ENCODE measurements at regions not wholly inside any gene's neighbourhood (a gene's known extent, or its start where the extent isn't known, plus 50 kb on each side); places are given as distances from the start of the nearest gene placed in this dataset.

- H3K4me3 ChIP-seq (ENCODE audit: low read depth, low read length): no peak overlapping the region
- in situ Hi-C loops (cut with HindIII; ENCODE audit: low pct_ligation_motif_present, low sequenced_read_pairs): no loop called here
- no peak for TF ChIP-seq CTCF (IDR thresholded peaks at IDR 0.05; ENCODE audit: low read depth, low read length, missing control alignments)
- H3K36me3 ChIP-seq (replicated peaks): no peaks in the 10 kb centered on the region
- peak; percentile 66 for DNase-seq
- no peaks in the 10 kb centered on the region for H3K27me3 ChIP-seq (replicated peaks)
- H3K27ac ChIP-seq: no peak overlapping the region
Measured at GRCh38 chr12:30862486-30862885, 64.1 kb upstream of the TSPAN11 start.

DNA sequence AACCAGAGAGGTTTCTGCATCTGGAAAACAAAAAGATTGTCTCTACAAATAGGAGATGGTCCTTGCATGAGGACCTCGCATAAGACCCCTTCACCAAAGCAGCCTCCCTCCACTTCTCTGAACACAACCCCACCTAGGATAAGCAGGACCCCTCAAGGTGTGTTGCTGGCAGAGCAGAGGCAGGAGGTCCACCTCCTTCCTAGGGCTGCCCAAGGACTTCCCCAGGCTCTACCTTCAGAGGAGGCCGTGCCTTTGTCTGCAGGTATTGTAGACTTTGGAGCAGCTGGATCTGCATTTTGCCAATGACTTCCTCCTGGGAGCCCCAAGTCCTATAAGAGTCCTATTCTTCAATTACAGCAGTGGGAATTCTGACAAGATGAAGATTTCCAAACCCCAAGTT, 67.3 kb upstream of the TSPAN11 start:
- TF ChIP-seq CTCF (IDR thresholded peaks at IDR 0.05; ENCODE audit: low read depth, low read length, missing control alignments): no peak
- in situ Hi-C loops (cut with HindIII; ENCODE audit: low pct_ligation_motif_present, low sequenced_read_pairs): no loop called here
- DNase-seq: no peak
- no peaks in the 10 kb centered on the region for H3K36me3 ChIP-seq (replicated peaks)
- H3K27ac ChIP-seq: no peak overlapping the region
- no peaks in the 10 kb centered on the region for H3K27me3 ChIP-seq (replicated peaks)
- H3K4me3 ChIP-seq (ENCODE audit: low read depth, low read length): no peak overlapping the region

DNA sequence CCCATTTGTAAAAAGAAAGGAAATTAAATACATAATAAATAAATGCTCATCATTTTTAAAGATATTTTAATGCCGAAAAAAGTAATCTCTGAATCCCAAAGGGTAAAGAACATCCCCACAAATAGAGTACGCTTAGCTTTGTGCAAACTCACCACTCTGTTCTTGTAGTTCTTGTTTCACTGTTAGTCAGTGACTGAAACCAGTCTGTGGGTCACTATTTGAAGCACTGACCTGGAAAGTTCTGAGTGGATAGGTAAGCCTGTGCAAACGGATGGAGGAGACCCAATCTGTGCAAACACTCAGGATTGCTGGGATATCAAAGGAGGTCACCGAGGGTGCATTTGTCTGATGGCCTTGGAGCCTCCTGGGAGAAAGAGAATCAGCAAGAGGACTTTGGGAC, 68.1 kb upstream of the TSPAN11 start:
- H3K27ac ChIP-seq: no peak overlapping the region
- no peak for TF ChIP-seq CTCF (IDR thresholded peaks at IDR 0.05; ENCODE audit: low read depth, low read length, missing control alignments)
- H3K27me3 ChIP-seq (replicated peaks): no peaks in the 10 kb centered on the region
- no peaks in the 10 kb centered on the region for H3K36me3 ChIP-seq (replicated peaks)
- no peak overlapping the region for H3K4me3 ChIP-seq (ENCODE audit: low read depth, low read length)
- DNase-seq: no peak
- in situ Hi-C loops (cut with HindIII; ENCODE audit: low pct_ligation_motif_present, low sequenced_read_pairs): no loop called here

DNA sequence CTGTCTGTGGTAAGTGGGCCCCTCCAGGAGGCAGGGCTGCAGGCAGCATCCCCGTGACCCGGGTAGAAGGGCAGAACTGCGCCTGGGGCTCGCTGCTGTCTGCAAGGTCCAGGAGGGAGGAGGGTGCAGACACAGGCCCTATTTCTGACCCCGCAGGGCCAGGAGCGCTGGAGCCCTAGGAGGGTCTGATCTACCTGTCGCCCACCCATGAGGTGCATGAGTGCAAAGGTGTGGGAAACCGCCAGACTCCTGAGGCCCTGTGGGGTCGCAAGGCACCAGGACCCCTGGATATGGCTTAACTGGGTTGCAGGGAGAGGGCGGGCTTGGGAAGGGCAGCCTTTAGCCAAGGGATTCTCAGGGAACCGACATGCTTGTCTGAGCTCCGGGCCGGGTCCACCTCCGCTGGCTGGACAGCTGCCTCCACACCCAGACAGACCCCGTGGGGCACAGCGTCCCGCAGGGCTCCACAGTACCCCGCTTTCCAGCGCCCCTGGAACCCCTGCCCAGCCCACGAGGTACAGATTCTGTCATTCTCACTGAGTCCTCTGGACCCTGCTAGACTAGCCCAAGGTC, 72.9 kb upstream of the TSPAN11 start:
- DNase-seq: no peak
- no peak for TF ChIP-seq CTCF (IDR thresholded peaks at IDR 0.05; ENCODE audit: low read depth, low read length, missing control alignments)
- Histone ChIP-seq H3K27ac (no peak overlapping the region), H3K4me3 (ENCODE audit: low read depth, low read length) (no peak overlapping the region), H3K27me3 (replicated peaks) (no peaks in the 10 kb centered on the region), H3K36me3 (replicated peaks) (no peaks in the 10 kb centered on the region)
- in situ Hi-C loops (cut with HindIII; ENCODE audit: low pct_ligation_motif_present, low sequenced_read_pairs): no loop called here

- DNase-seq: no peak
- no peak overlapping the region for H3K27ac ChIP-seq
- no peak for TF ChIP-seq CTCF (IDR thresholded peaks at IDR 0.05; ENCODE audit: low read depth, low read length, missing control alignments)
Measured at GRCh38 chr12:30850684-30851083, 75.9 kb upstream of the TSPAN11 start.

DNA sequence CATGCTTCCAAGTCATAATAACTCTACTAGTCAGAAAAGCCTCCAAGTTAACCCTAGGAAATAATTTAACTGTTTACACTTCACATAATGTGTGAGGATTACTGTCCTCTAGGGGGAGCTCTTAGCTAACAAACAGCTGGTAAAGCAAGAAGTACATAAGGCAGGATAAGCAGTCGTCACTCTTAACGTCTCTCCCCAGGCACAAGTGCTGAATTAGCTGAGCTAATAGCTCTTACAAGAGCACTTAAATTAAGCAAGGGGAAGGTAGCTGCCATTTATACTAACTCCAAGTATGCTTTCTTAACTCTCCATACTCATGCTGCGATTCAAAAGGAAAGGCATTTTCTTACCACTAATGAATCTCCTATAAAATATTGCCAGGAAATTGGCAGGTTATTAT, 79.3 kb upstream of the TSPAN11 start:
- H3K27me3 ChIP-seq (replicated peaks): no peaks in the 10 kb centered on the region
- no peak overlapping the region for H3K27ac ChIP-seq
- H3K36me3 ChIP-seq (replicated peaks): no peaks in the 10 kb centered on the region
- H3K4me3 ChIP-seq (ENCODE audit: low read depth, low read length): no peak overlapping the region
- DNase-seq: peak; percentile 70
- in situ Hi-C loops (cut with HindIII; ENCODE audit: low pct_ligation_motif_present, low sequenced_read_pairs): no loop called here
- peak; percentile 61 for TF ChIP-seq CTCF (IDR thresholded peaks at IDR 0.05; ENCODE audit: low read depth, low read length, missing control alignments)

More at GRCh38 chr12:30850684-30851083, 75.9 kb upstream of the TSPAN11 start:
- H3K27me3 ChIP-seq (replicated peaks): no peaks in the 10 kb centered on the region
- no peak overlapping the region for H3K4me3 ChIP-seq (ENCODE audit: low read depth, low read length)
- in situ Hi-C loops (cut with HindIII; ENCODE audit: low pct_ligation_motif_present, low sequenced_read_pairs): no loop called here
- H3K36me3 ChIP-seq (replicated peaks): no peaks in the 10 kb centered on the region
